Neural progenitor cell (in vitro differentiated cells): ENCODE measurements at regions not wholly inside any gene's neighbourhood (a gene's known extent, or its start where the extent isn't known, plus 50 kb on each side); places are given as distances from the start of the nearest gene placed in this dataset.

ENCODE experiments used
- DNase-seq: peaks from one replicate; pipeline ENCODE4 v3.0.0-alpha.2; 2016; ENCODE audit warnings: low spot score
- H2AFZ ChIP-seq: fragments of 200-600 bp; sonication (generic); replicated peaks from 2 replicates; pipeline ENCODE4 v1.6.1; 2016; ENCODE audit warnings: antibody characterized with exemption
- H3F3A ChIP-seq: fragments of 200-600 bp; sonication (generic); 2 replicates; pipeline ENCODE4 v1.6.1; 2016; ENCODE audit warnings: antibody characterized with exemption, low read depth
- H3K27ac ChIP-seq: fragments of 200-600 bp; sonication (generic); 2 replicates; pipeline ENCODE4 v1.5.1; 2016; ENCODE audit warnings: mild to moderate bottlenecking
- H3K27me3 ChIP-seq: fragments of 200-600 bp; sonication (generic); 2 replicates; pipeline ENCODE4 v1.6.1; 2016; ENCODE audit warnings: mild to moderate bottlenecking, moderate library complexity
- H3K36me3 ChIP-seq: fragments of 200-600 bp; sonication (generic); 2 replicates; pipeline ENCODE4 v1.5.1; 2016
- H3K4me1 ChIP-seq: fragments of 200-600 bp; sonication (generic); 2 replicates; pipeline ENCODE4 v1.6.1; 2016; ENCODE audit warnings: mixed run types
- H3K4me2 ChIP-seq: fragments of 200-600 bp; sonication (generic); 2 replicates; pipeline ENCODE4 v1.6.1; 2016
- H3K4me3 ChIP-seq: fragments of 200-600 bp; sonication (generic); 2 replicates; pipeline ENCODE4 v1.5.1; 2016
- H3K79me2 ChIP-seq: fragments of 200-600 bp; sonication (generic); 2 replicates; pipeline ENCODE4 v1.6.1; 2016; ENCODE audit warnings: low read depth
- H3K9ac ChIP-seq: fragments of 200-600 bp; sonication (generic); 2 replicates; pipeline ENCODE4 v1.6.1; 2016
- H3K9me3 ChIP-seq: fragments of 200-600 bp; sonication (generic); 2 replicates; pipeline ENCODE4 v1.5.1; 2016; ENCODE audit warnings: low read depth
- H4K20me1 ChIP-seq: fragments of 200-600 bp; sonication (generic); 2 replicates; pipeline ENCODE4 v1.6.1; 2016; ENCODE audit warnings: low read depth
- H3K27ac Mint-ChIP-seq: 3 replicates; pipeline ENCODE4 v1.8.0; 2021; ENCODE audit warnings: mixed read lengths
- H3K27me3 Mint-ChIP-seq: 2 replicates; pipeline ENCODE4 v1.8.0; 2022; ENCODE audit warnings: low read depth, mild to moderate bottlenecking, inconsistent platforms, moderate library complexity, mixed read lengths; ENCODE audit not compliant: insufficient read depth
- H3K36me3 Mint-ChIP-seq: 3 replicates; pipeline ENCODE4 v1.8.0; 2021; ENCODE audit warnings: mixed read lengths
- H3K4me1 Mint-ChIP-seq: 3 replicates; pipeline ENCODE4 v1.8.0; 2021; ENCODE audit warnings: mixed read lengths
- H3K4me3 Mint-ChIP-seq: 3 replicates; pipeline ENCODE4 v1.8.0; 2021; ENCODE audit warnings: mild to moderate bottlenecking, moderate library complexity, mixed read lengths
- H3K9me3 Mint-ChIP-seq: 3 replicates; pipeline ENCODE4 v1.8.0; 2020; ENCODE audit warnings: mixed read lengths
- CTCF ChIP-seq: fragments of 200-600 bp; sonication (generic); IDR thresholded peaks from 2 replicates; pipeline ENCODE4 v1.5.1; 2017; ENCODE audit warnings: antibody characterized with exemption, mild to moderate bottlenecking
- EZH2 ChIP-seq: fragments of 200-600 bp; sonication (generic); IDR thresholded peaks from 2 replicates; pipeline ENCODE4 v1.6.1; 2017; ENCODE audit warnings: antibody characterized with exemption, mild to moderate bottlenecking, moderate library complexity
- EZH2phosphoT487 ChIP-seq: fragments of 200-600 bp; sonication (generic); IDR thresholded peaks from 2 replicates; pipeline ENCODE4 v1.6.1; 2017; ENCODE audit warnings: antibody characterized with exemption

GRCh38 chr12:73112035-73112816, 840.1 kb downstream of the TRHDE start:
- Histone ChIP-seq H4K20me1 (no peaks in the 10 kb centered on the region), H2AFZ (no peak overlapping the region), H3K9ac (no peak overlapping the region), H3K79me2 (no peaks in the 10 kb centered on the region), H3K4me1 (no peaks in the 10 kb centered on the region), H3K27ac (no peak overlapping the region), H3K4me2 (no peak overlapping the region), H3K4me3 (no peak overlapping the region), H3K9me3 (no peaks in the 10 kb centered on the region), H3F3A (no peaks in the 10 kb centered on the region), H3K36me3 (no peaks in the 10 kb centered on the region), H3K27me3 (no peaks in the 10 kb centered on the region)
- TF ChIP-seq EZH2phosphoT487, result no peak
- TF ChIP-seq CTCF, result no peak
- no peak for TF ChIP-seq EZH2
- no peaks in the 10 kb centered on the region for H3K36me3 Mint-ChIP-seq
- DNase-seq, result no peak
- no peaks in the 10 kb centered on the region for H3K27me3 Mint-ChIP-seq
- no peak overlapping the region for H3K4me3 Mint-ChIP-seq
- H3K9me3 Mint-ChIP-seq, result no peaks in the 10 kb centered on the region
- no peak overlapping the region for H3K27ac Mint-ChIP-seq
- no peaks in the 10 kb centered on the region for H3K4me1 Mint-ChIP-seq

- H3F3A ChIP-seq, result no peaks in the 10 kb centered on the region
- H3K9me3 ChIP-seq, result no peaks in the 10 kb centered on the region
- no peaks in the 10 kb centered on the region for H3K79me2 ChIP-seq
- H3K36me3 ChIP-seq, result no peaks in the 10 kb centered on the region
- Mint-ChIP-seq H3K9me3 (no peaks in the 10 kb centered on the region), H3K27me3 (no peaks in the 10 kb centered on the region), H3K4me3 (no peak overlapping the region), H3K36me3 (no peaks in the 10 kb centered on the region), H3K4me1 (no peaks in the 10 kb centered on the region), H3K27ac (no peak overlapping the region)
- no peak overlapping the region for H3K4me3 ChIP-seq
- no peak overlapping the region for H3K4me2 ChIP-seq
- no peak for DNase-seq
- H3K4me1 ChIP-seq, result no peaks in the 10 kb centered on the region
- no peak overlapping the region for H2AFZ ChIP-seq
- TF ChIP-seq EZH2 (no peak), EZH2phosphoT487 (no peak), CTCF (no peak)
- H4K20me1 ChIP-seq, result no peaks in the 10 kb centered on the region
- H3K27me3 ChIP-seq, result no peaks in the 10 kb centered on the region
- H3K27ac ChIP-seq, result no peak overlapping the region
- no peak overlapping the region for H3K9ac ChIP-seq
Observed at GRCh38 chr12:73124480-73124879, 852.3 kb downstream of the TRHDE start.

DNA sequence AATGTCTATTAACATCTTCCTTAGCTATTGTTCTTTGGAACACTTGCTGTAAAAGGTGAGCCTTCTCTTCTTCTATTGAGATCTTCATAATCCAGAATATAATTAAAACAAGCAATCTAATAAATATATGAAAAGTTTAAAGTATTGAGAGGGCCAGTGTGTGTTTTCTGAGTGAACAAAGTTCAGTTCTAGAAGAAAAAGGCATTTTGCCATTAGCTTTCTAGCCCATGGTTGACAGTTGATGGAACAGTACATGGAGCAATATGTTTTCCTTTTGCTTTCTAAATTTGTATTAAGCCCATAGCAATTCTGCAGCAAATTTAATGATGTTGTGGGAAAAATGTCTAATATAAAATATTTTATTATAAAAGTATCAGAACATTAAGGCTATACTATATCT, 853.0 kb downstream of the TRHDE start:
- H3K4me3 ChIP-seq, result no peak overlapping the region
- H3K4me2 ChIP-seq, result no peak overlapping the region
- no peak overlapping the region for H3K27ac Mint-ChIP-seq
- H3F3A ChIP-seq, result no peaks in the 10 kb centered on the region
- no peaks in the 10 kb centered on the region for H4K20me1 ChIP-seq
- H3K27ac ChIP-seq, result no peak overlapping the region
- no peaks in the 10 kb centered on the region for H3K9me3 Mint-ChIP-seq
- H3K9ac ChIP-seq, result no peak overlapping the region
- H3K4me1 ChIP-seq, result no peaks in the 10 kb centered on the region
- H3K27me3 Mint-ChIP-seq, result no peaks in the 10 kb centered on the region
- no peak for TF ChIP-seq EZH2phosphoT487
- TF ChIP-seq EZH2, result no peak
- TF ChIP-seq CTCF, result no peak
- H3K27me3 ChIP-seq, result no peaks in the 10 kb centered on the region
- H3K36me3 Mint-ChIP-seq, result no peaks in the 10 kb centered on the region
- no peaks in the 10 kb centered on the region for H3K36me3 ChIP-seq
- H3K4me3 Mint-ChIP-seq, result no peak overlapping the region
- H2AFZ ChIP-seq, result no peak overlapping the region
- H3K79me2 ChIP-seq, result no peaks in the 10 kb centered on the region
- H3K4me1 Mint-ChIP-seq, result no peaks in the 10 kb centered on the region
- no peak for DNase-seq
- H3K9me3 ChIP-seq, result no peaks in the 10 kb centered on the region
